Common myeloid progenitor, CD34-positive (primary cell): ENCODE measurements at regions not wholly inside any gene's neighbourhood (a gene's known extent, or its start where the extent isn't known, plus 50 kb on each side); places are given as distances from the start of the nearest gene placed in this dataset.

Experiments
- CTCF ChIA-PET: fragments of 350-600 bp; sonication (Branson Sonifier 250); formaldehyde crosslinking; loops from one replicate; lab custom pipeline; 2021; ENCODE audit warnings: antibody characterized with exemption; lab: Charles Lee
- POLR2A ChIA-PET: fragments of 350-600 bp; sonication (Branson Sonifier 250); formaldehyde crosslinking; loops from one replicate; lab custom pipeline; 2021; ENCODE audit warnings: antibody characterized with exemption; lab: Charles Lee
- DNase-seq, 3 donors: peaks; one replicate each; pipeline versions ENCODE4 v3.0.0 to v3.0.0-alpha.2; 2013
- H3K27ac ChIP-seq, 2 experiments: 1 replicate in 1 of 2; 2 replicates in 1 of 2; pipeline ENCODE4 v1.7.0; 2013; ENCODE audit warnings: inconsistent platforms in 2 of 2, low read length in 2 of 2, mild to moderate bottlenecking in 2 of 2, low read depth in 1 of 2, moderate library complexity in 1 of 2; ENCODE audit not compliant: severe bottlenecking in 2 of 2, insufficient read depth in 1 of 2, poor library complexity in 1 of 2
- H3K27me3 ChIP-seq, 5 experiments: replicated peaks in 2 of 5; 1 replicate in 3 of 5; 2 replicates in 2 of 5; pipeline versions ENCODE4 v1.6.1 to v1.7.0; 2013; ENCODE audit warnings: low read length in 4 of 5, mild to moderate bottlenecking in 2 of 5, moderate library complexity in 2 of 5, inconsistent platforms in 1 of 5; ENCODE audit not compliant: insufficient read depth in 5 of 5, control insufficient read depth in 4 of 5
- H3K36me3 ChIP-seq, 4 experiments: 1 replicate in 2 of 4; 2 replicates in 2 of 4; pipeline versions ENCODE4 v1.6.1 to v1.7.0; 2013; ENCODE audit warnings: low read length in 3 of 4, control low read depth in 1 of 4, mild to moderate bottlenecking in 1 of 4; ENCODE audit not compliant: control insufficient read depth in 4 of 4, insufficient read depth in 4 of 4
- H3K4me1 ChIP-seq, 4 experiments: 1 replicate in 3 of 4; 2 replicates in 1 of 4; pipeline versions ENCODE4 v1.6.1 to v1.7.1; 2013; ENCODE audit warnings: low read length in 3 of 4, mild to moderate bottlenecking in 3 of 4, control low read depth in 1 of 4, inconsistent platforms in 1 of 4, moderate library complexity in 1 of 4; ENCODE audit not compliant: control insufficient read depth in 4 of 4, insufficient read depth in 4 of 4; ENCODE audit errors: control extremely low read depth in 1 of 4
- H3K4me3 ChIP-seq, 7 experiments: 1 replicate in 4 of 7; 2 replicates in 3 of 7; pipeline versions ENCODE4 v1.5.1 to v1.7.0; 2013; ENCODE audit warnings: mild to moderate bottlenecking in 7 of 7, low read length in 6 of 7, moderate library complexity in 6 of 7, inconsistent platforms in 2 of 7, low read depth in 2 of 7, control low read depth in 1 of 7; ENCODE audit not compliant: insufficient read depth in 4 of 7, control insufficient read depth in 1 of 7; ENCODE audit errors: extremely low read depth in 1 of 7
- H3K9me3 ChIP-seq, 5 experiments: 1 replicate in 4 of 5; 2 replicates in 1 of 5; pipeline versions ENCODE4 v1.6.1 to v1.7.1; 2013; ENCODE audit warnings: low read length in 4 of 5, mild to moderate bottlenecking in 2 of 5, inconsistent platforms in 1 of 5, low read depth in 1 of 5, moderate library complexity in 1 of 5; ENCODE audit not compliant: control insufficient read depth in 4 of 5, insufficient read depth in 2 of 5; ENCODE audit errors: control extremely low read depth in 1 of 5
- WGBS: methylation state at CpG from one replicate; pipeline ENCODE4 v1.1.5; 2013; ENCODE audit not compliant: insufficient coverage; 5-methylcytosine and 5-hydroxymethylcytosine counted together

DNA sequence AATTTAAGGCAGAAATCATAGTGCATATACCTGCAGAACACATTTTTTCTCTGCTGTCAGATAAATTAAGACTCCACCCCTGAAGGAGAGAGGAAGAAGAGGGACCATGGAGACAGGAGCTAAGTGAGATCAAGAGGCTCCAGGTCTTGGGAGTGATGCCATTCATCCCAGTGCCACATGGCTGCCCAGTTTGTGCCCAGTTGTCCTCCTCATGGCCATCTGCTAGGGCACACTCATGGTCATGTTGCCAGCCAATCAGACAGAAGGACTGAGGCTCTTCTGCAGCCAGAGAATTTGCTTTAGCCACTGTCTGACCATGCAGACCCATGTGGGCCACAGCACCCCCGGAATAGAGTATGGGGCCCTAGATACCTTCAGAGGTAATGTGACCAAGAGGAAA, 270.5 kb upstream of the PROK2 start:
- Histone ChIP-seq H3K27me3 (no peaks in the 10 kb centered on the region), H3K4me1 (peaks cover 0 to 3% (median 0%) of the 10 kb centered on the region in 4 experiments), H3K9me3 (no peaks in the 10 kb centered on the region), H3K36me3 (no peaks in the 10 kb centered on the region), H3K27ac (no peak overlapping the region), H3K4me3 (no peak overlapping the region)
- ChIA-PET POLR2A (no interaction called here), CTCF (no interaction called here)
- no peak for DNase-seq
- 100% methylated on average over 1 of the region's 1 CpG for WGBS

DNA sequence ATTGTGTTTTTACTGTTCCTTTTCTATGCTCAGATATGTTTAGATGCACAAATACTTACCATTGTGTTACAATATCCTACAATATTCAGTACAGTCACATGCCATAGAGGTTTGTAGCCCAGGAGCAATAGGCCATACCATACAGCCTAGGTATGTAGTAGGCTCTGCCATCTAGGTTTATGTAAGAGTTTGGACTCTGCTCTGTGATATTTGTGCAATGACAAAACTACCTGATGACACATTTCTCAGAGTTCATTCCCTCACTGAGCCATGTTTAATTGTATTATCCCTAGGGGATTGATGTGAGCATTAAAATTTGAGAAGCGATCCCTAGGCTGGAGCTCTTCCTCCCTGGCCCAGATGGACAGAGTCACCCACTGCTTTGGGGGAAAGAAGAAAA, 270.0 kb upstream of the PROK2 start:
- 100% methylated on average over 1 of the region's 1 CpG for WGBS
- Histone ChIP-seq H3K36me3 (no peaks in the 10 kb centered on the region), H3K4me1 (peaks cover 0 to 3% (median 0%) of the 10 kb centered on the region in 4 experiments), H3K27ac (no peak overlapping the region), H3K27me3 (no peaks in the 10 kb centered on the region), H3K4me3 (no peak overlapping the region), H3K9me3 (no peaks in the 10 kb centered on the region)
- POLR2A ChIA-PET, result no interaction called here
- no peak for DNase-seq
- CTCF ChIA-PET, result interaction anchor here (1.5 kb wide), 1 partner anchor 12 kb away, joined by 3 read pairs; no protein-coding TSS in a partner anchor

DNA sequence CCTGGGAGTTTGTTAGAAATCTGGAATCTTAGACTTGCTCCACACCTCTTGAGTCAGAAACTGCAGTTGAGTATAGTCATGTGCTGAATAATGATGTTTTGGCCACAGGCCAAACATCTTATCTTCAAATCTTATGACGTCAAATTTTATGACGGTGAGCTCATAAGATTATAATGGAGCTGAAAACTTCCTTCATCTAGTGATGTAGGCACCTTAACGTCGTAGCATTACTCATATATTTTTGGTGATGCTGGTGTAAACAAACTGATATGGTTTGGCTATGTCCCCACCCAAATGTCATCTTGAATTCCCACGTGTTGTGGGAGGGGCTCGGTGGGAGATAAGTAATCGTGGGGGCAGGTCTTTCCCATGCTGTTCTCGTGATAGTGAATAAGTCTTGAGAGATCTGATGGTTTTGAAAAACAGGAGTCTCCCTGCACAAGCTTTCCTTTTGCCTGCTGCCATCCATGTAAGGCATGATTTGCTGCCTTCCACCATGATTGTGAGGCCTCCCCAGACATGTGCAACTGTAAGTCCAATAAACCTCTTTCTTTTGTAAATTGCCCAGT, 268.0 kb upstream of the PROK2 start:
- H3K4me3 ChIP-seq, result no peak overlapping the region
- H3K36me3 ChIP-seq, result no peaks in the 10 kb centered on the region
- POLR2A ChIA-PET, result no interaction called here
- H3K9me3 ChIP-seq, result no peaks in the 10 kb centered on the region
- DNase-seq, result peak; percentile 16 to 40 (median 31)
- 79% methylated on average over 6 of the region's 8 CpGs for WGBS
- H3K27me3 ChIP-seq, result no peaks in the 10 kb centered on the region
- H3K27ac ChIP-seq, result no peak overlapping the region
- peaks cover 0 to 6% (median 0%) of the 10 kb centered on the region in 4 experiments for H3K4me1 ChIP-seq
- CTCF ChIA-PET, result no interaction called here

DNA sequence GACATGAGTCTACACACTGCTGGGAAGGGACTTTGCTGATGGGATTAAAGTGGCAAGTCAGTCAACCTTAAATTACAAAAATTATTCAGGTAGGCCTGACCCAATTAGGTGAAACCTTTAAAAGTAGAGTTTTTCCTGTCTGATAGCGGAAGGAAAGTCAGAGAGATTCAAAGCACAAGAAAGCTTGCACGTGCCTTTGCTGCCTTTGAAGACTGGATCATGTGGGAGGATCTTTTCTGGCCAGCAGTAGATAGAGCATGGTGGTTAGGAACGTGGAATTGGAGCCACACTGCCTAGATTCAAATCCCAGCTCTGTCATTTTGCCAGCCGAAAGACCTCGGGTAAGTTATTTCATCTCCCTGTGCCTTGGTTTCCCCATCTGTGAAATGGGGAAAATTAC, 265.8 kb upstream of the PROK2 start:
- no peaks in the 10 kb centered on the region for H3K27me3 ChIP-seq
- ChIA-PET CTCF (no interaction called here), POLR2A (interaction anchor here (0.6 kb wide), 1 partner anchor 31 kb away, joined by 3 read pairs; no protein-coding TSS in a partner anchor)
- H3K4me3 ChIP-seq, result no peak overlapping the region
- no peak for DNase-seq
- 97% methylated on average over 5 of the region's 5 CpGs for WGBS
- H3K9me3 ChIP-seq, result no peaks in the 10 kb centered on the region
- H3K4me1 ChIP-seq, result peaks cover 0 to 6% (median 0%) of the 10 kb centered on the region in 4 experiments
- H3K27ac ChIP-seq, result no peak overlapping the region
- no peaks in the 10 kb centered on the region for H3K36me3 ChIP-seq

DNA sequence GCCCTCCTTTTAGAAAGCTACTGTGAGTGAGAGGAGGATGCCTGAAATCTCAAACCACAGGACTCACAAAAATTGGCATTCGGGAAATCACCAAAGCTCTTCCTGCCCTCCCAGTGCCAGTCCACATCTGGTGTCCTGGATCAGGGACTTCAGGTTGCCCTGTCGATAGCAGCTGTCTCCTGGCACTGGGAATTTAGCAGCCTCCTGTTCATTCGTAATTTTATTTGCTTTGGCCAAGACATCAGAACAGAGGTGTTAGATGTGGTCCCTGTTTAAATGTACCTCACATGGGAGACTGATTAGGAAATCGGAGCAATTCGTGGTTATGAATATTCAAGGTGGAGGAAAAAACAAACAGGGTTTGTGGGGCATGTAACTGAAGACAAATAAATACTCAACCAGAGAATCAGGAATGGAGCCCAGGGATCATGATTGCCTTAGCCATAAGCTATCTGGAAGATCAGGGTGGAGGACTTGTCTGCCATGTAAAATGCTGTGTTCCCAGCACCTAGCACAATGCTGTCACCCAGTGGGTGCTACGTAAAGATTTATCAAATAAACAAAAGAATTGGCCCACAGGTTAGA, 265.2 kb upstream of the PROK2 start:
- H3K36me3 ChIP-seq, result no peaks in the 10 kb centered on the region
- POLR2A ChIA-PET, result interaction anchor here (0.6 kb wide), 1 partner anchor 31 kb away, joined by 3 read pairs; no protein-coding TSS in a partner anchor
- no peak overlapping the region for H3K4me3 ChIP-seq
- no peaks in the 10 kb centered on the region for H3K27me3 ChIP-seq
- CTCF ChIA-PET, result no interaction called here
- H3K4me1 ChIP-seq, result peaks cover 0 to 6% (median 0%) of the 10 kb centered on the region in 4 experiments
- no peak overlapping the region for H3K27ac ChIP-seq
- 84% methylated on average over 6 of the region's 6 CpGs for WGBS
- no peaks in the 10 kb centered on the region for H3K9me3 ChIP-seq
- no peak for DNase-seq

DNA sequence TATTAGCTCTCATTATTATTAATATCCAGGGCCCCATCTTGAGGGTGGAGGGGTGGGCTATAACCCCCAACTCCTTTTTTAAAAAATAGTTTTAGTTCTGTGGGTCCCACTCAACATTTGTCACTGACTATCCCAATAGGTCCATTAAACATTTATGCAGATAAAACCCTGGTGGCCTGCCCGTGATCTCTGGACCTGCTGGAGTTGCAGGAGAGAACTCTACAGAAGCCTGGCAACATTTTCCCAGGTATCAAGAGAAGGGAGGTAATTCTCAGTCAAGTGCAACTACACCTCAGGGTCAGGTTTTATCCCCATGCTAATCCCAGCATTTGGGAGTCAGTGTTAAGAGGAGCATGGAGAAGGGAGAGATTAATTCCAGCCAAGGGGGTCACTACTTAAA, 264.4 kb upstream of the PROK2 start:
- Histone ChIP-seq H3K9me3 (no peaks in the 10 kb centered on the region), H3K4me3 (no peak overlapping the region), H3K4me1 (peaks cover 0 to 6% (median 0%) of the 10 kb centered on the region in 4 experiments), H3K27ac (no peak overlapping the region), H3K27me3 (no peaks in the 10 kb centered on the region), H3K36me3 (no peaks in the 10 kb centered on the region)
- no peak for DNase-seq
- ChIA-PET CTCF (no interaction called here), POLR2A (no interaction called here)
- WGBS, result 91% methylated on average over 1 of the region's 1 CpG

DNA sequence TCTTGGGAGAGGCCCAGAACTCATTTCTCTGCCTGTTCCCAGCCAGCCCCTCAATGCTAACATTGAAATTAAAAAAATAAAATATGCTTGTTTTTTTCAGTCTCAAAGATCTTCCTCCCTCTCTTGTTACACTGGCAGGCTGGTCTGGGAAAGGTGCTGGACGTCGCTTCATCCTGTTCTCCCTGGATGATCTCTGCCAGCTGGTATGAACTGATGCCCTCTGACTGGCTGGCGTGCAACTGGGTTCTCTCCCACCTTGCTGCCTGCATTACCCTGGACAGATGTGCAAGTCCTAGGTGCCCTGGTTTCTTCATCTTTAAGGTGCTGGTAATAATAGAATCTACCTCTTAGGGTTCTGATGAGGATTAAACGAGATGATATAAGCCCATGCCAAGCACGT, 263.9 kb upstream of the PROK2 start:
- CTCF ChIA-PET, result no interaction called here
- Histone ChIP-seq H3K27me3 (no peaks in the 10 kb centered on the region), H3K4me1 (peaks cover 0 to 6% (median 0%) of the 10 kb centered on the region in 4 experiments), H3K27ac (no peak overlapping the region), H3K4me3 (no peak overlapping the region), H3K9me3 (no peaks in the 10 kb centered on the region), H3K36me3 (no peaks in the 10 kb centered on the region)
- whole genome bisulfite sequencing, result 98% methylated on average over 3 of the region's 5 CpGs
- POLR2A ChIA-PET, result no interaction called here
- DNase-seq, result no peak
